HL-60 (cell line): ENCODE measurements at regions not wholly inside any gene's neighbourhood (a gene's known extent, or its start where the extent isn't known, plus 50 kb on each side); places are given as distances from the start of the nearest gene placed in this dataset.

Experiments used
- DNase-seq, 2 experiments: peaks; one replicate each; pipeline ENCODE4 v3.0.0-alpha.2; 2010 to 2020; ENCODE audit warnings: low read depth in 1 of 2, low spot score in 1 of 2
- H3K27ac ChIP-seq: fragments of 250-450 bp; sonication (Bioruptor Pico); replicated peaks from 2 replicates; pipeline ENCODE4 v1.5.1; 2020; ENCODE audit warnings: mild to moderate bottlenecking, moderate library complexity
- H3K27me3 ChIP-seq: fragments of 250-450 bp; sonication (Bioruptor Pico); 2 replicates; pipeline ENCODE4 v1.5.1; 2021; ENCODE audit warnings: mild to moderate bottlenecking, moderate library complexity; ENCODE audit not compliant: insufficient read depth, poor library complexity, severe bottlenecking
- H3K4me3 ChIP-seq: replicated peaks from 2 replicates; pipeline ENCODE4 v1.5.1; 2011; ENCODE audit warnings: mild to moderate bottlenecking, control low read depth, low read length; ENCODE audit not compliant: insufficient read depth
- GABPA ChIP-seq: IDR thresholded peaks from 2 replicates; pipeline ENCODE4 v1.6.1; 2012; ENCODE audit warnings: low read depth
- POLR2AphosphoS5 ChIP-seq: IDR thresholded peaks from 2 replicates; pipeline ENCODE4 v1.6.1; 2012; ENCODE audit warnings: low read depth
- SPI1 ChIP-seq: IDR thresholded peaks from 2 replicates; pipeline ENCODE4 v1.6.1; 2012; ENCODE audit warnings: low read depth, mild to moderate bottlenecking, borderline replicate concordance
- TF ChIP-seq, protein P1 (sequence below): IDR thresholded peaks from one replicate; pipeline ENCODE4 v1.5.1; 2011; ENCODE audit warnings: low read length, control low read depth, inconsistent platforms; ENCODE audit not compliant: insufficient read depth
- TF ChIP-seq, protein P2 (sequence below): IDR thresholded peaks from 2 replicates; pipeline ENCODE4 v1.6.1; 2012; ENCODE audit warnings: low read depth; ENCODE audit not compliant: insufficient replicate concordance

DNA sequence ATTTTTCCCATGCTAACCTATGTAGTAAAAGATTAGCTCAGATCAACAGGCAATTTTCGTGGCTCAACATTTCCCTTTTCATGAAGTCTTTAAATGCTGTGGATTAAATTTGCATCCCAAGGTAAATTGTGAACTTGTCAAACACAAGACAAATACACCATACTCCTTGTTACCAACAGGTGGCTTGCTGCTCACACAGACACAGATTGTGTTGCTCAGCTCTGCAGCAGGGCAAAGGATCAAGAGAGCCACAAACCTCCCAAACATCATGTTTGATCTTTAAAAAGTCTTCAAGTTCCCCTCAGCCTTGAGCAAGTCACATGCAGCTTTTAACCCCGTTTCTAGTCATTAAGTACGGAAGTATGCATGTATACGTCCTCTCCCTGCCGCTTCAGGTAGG lies 119.6 kb upstream of the CNTNAP4 start:
- H3K4me3 ChIP-seq: no peak overlapping the region
- TF ChIP-seq, protein P1, sequence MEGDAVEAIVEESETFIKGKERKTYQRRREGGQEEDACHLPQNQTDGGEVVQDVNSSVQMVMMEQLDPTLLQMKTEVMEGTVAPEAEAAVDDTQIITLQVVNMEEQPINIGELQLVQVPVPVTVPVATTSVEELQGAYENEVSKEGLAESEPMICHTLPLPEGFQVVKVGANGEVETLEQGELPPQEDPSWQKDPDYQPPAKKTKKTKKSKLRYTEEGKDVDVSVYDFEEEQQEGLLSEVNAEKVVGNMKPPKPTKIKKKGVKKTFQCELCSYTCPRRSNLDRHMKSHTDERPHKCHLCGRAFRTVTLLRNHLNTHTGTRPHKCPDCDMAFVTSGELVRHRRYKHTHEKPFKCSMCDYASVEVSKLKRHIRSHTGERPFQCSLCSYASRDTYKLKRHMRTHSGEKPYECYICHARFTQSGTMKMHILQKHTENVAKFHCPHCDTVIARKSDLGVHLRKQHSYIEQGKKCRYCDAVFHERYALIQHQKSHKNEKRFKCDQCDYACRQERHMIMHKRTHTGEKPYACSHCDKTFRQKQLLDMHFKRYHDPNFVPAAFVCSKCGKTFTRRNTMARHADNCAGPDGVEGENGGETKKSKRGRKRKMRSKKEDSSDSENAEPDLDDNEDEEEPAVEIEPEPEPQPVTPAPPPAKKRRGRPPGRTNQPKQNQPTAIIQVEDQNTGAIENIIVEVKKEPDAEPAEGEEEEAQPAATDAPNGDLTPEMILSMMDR: no peak
- TF ChIP-seq, protein P2, sequence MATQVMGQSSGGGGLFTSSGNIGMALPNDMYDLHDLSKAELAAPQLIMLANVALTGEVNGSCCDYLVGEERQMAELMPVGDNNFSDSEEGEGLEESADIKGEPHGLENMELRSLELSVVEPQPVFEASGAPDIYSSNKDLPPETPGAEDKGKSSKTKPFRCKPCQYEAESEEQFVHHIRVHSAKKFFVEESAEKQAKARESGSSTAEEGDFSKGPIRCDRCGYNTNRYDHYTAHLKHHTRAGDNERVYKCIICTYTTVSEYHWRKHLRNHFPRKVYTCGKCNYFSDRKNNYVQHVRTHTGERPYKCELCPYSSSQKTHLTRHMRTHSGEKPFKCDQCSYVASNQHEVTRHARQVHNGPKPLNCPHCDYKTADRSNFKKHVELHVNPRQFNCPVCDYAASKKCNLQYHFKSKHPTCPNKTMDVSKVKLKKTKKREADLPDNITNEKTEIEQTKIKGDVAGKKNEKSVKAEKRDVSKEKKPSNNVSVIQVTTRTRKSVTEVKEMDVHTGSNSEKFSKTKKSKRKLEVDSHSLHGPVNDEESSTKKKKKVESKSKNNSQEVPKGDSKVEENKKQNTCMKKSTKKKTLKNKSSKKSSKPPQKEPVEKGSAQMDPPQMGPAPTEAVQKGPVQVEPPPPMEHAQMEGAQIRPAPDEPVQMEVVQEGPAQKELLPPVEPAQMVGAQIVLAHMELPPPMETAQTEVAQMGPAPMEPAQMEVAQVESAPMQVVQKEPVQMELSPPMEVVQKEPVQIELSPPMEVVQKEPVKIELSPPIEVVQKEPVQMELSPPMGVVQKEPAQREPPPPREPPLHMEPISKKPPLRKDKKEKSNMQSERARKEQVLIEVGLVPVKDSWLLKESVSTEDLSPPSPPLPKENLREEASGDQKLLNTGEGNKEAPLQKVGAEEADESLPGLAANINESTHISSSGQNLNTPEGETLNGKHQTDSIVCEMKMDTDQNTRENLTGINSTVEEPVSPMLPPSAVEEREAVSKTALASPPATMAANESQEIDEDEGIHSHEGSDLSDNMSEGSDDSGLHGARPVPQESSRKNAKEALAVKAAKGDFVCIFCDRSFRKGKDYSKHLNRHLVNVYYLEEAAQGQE: no peak
- TF ChIP-seq GABPA (no peak), SPI1 (no peak), POLR2AphosphoS5 (no peak)
- no peak for DNase-seq

DNA sequence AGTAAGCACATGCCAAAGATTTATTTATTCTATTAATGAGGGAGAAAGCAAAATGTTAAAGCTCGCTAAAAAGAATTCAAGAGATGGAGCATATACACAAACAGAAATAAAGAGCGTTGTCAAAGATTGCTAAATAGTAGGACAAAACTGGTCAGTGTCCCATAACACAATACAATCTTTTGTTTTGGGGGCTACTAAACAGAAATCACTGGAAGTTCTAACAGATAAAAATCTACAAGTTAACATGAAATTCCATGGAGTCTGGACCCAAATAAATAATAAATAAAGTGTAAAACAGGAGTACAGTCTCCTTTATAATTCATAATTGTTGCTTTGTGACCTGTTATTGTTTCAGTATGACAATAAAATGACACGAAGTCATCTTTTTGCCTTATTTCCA lies 115.2 kb upstream of the CNTNAP4 start:
- DNase-seq: no peak
- TF ChIP-seq POLR2AphosphoS5 (no peak), SPI1 (no peak), GABPA (no peak)
- TF ChIP-seq, protein P2: no peak
- TF ChIP-seq, protein P1: no peak
- no peak overlapping the region for H3K4me3 ChIP-seq
- H3K27me3 ChIP-seq: no peaks in the 10 kb centered on the region
- no peak overlapping the region for H3K27ac ChIP-seq

More for the DNA sequence above, 119.6 kb upstream of the CNTNAP4 start:
- Histone ChIP-seq H3K27me3 (no peaks in the 10 kb centered on the region), H3K27ac (no peak overlapping the region)

DNA sequence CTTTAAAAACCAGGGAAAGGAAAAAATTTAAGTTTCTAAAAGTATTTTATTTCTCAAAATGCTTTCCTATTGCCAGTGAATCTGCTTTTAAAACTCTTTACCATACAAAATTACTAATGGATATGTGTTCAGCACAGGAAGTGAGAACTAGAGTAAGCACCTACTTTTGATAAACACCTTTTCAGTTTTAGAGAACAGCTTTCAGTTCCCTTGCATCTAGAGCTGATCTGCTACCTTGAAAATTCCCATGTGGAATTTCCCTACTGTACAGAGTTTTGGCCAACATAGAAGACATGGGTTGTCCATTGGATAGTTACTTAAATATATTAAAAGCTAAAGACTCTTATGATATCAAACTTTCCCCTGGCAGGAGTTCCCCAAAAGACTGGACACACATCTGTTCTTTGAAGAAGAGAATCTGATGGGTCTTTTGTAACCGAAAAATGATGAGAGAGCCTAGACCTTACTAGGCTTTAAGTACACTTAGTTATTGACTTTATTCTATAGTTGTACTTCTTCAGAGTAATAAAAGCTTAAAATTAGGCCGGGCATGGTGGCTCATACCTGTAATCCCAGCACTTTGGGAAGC lies 112.1 kb upstream of the CNTNAP4 start:
- no peak for DNase-seq
- Histone ChIP-seq H3K4me3 (no peak overlapping the region), H3K27me3 (no peaks in the 10 kb centered on the region), H3K27ac (no peak overlapping the region)
- no peak for TF ChIP-seq SPI1
- TF ChIP-seq, protein P2: no peak
- TF ChIP-seq, protein P1: no peak
- no peak for TF ChIP-seq POLR2AphosphoS5
- no peak for TF ChIP-seq GABPA
